Brain microvascular endothelial cell (primary cell): ENCODE measurements at regions not wholly inside any gene's neighbourhood (a gene's known extent, or its start where the extent isn't known, plus 50 kb on each side); places are given as distances from the start of the nearest gene placed in this dataset.
"Not testable (repeated sequence)": the region's sequence is repeated elsewhere in the genome, so short reads cannot be mapped to it uniquely, and the experiment has no call there.

Experiments
- DNase-seq: peaks from one replicate; pipeline ENCODE4 v3.0.0-alpha.2; 2020
- H3K27ac ChIP-seq: fragments of 250-450 bp; sonication (Bioruptor Pico); 2 replicates; pipeline ENCODE4 v1.5.1; 2020; ENCODE audit warnings: mild to moderate bottlenecking, moderate library complexity
- H3K27me3 ChIP-seq: fragments of 250-450 bp; sonication (Bioruptor Pico); replicated peaks from 2 replicates; pipeline ENCODE4 v1.5.1; 2020; ENCODE audit warnings: mild to moderate bottlenecking
- H3K36me3 ChIP-seq: fragments of 250-450 bp; sonication (Bioruptor Pico); replicated peaks from 2 replicates; pipeline ENCODE4 v1.5.1; 2020; ENCODE audit warnings: mild to moderate bottlenecking
- H3K4me3 ChIP-seq: 2 replicates; pipeline ENCODE4 v1.5.1; 2011; ENCODE audit warnings: low read depth, mild to moderate bottlenecking, control low read depth, low read length, moderate library complexity
- in situ Hi-C: cut with HindIII; loops from 2 replicates; pipeline ENCODE4 v1.10.0; 2017; ENCODE audit warnings: low sequenced_read_pairs, low pct_ligation_motif_present

DNA sequence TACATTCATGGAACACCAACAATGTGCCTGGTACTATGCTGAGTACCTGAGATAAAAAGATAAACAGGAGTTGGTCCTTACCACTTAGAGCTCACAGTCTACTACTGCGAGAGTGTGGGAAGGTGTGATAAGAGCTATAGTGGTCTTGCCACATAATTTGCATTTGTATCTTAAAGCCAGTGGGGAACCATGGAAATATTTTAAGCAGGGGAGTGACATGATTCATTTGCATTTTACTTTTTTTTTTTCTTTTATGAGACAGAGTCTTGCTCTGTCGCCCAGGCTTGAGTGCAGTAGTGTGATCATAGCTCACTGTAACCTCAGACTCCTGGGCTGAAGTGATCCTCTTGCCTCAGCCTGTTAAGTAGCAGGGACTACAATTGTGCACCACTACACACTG, 53.6 kb downstream of the SRGAP2 start:
- DNase-seq, H3K36me3 ChIP-seq, H3K4me3 ChIP-seq, H3K27me3 ChIP-seq, in situ Hi-C loops, H3K27ac ChIP-seq: not testable (repeated sequence)

DNA sequence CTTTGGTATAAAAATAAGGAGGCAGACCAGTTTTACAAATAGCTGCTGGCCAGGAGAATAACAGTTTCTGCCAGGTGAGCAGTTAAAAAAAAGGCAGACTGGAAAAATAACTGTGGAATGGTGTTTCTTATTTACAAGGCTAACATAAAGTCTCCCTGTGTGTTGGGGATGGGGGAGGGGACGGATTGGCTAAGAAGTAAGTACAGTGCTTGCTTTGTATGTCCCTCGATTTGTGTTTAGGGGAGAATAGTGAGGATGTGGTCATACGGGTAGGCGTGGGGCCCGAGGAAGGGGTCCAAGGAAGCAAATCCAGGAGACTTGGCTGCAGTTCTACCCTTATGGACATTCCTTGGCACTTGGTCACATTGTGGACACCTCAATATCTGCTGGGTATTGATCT, 58.1 kb downstream of the SRGAP2 start:
- H3K4me3 ChIP-seq, in situ Hi-C loops, H3K36me3 ChIP-seq, H3K27me3 ChIP-seq, DNase-seq, H3K27ac ChIP-seq: not testable (repeated sequence)

DNA sequence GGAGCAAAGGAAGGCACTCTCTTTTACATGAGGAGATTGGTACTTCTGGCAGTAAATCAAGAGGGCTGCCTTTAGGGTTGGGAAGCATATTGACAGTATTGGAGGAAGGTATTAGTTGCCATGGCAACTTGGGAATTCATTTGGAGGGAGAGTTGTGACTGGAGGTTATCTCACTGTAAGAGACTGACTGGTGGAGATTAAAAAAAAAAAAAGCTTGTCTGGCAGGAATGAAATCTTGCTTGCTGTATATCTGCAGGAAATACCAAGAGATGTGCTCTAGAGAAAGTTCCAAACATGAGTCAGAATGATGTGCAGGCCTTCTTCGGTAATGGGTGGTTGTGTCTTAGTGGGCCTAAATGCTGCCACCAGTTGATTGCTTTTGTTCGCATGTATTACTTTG, 59.1 kb downstream of the SRGAP2 start:
- in situ Hi-C loops: not testable (repeated sequence)

DNA sequence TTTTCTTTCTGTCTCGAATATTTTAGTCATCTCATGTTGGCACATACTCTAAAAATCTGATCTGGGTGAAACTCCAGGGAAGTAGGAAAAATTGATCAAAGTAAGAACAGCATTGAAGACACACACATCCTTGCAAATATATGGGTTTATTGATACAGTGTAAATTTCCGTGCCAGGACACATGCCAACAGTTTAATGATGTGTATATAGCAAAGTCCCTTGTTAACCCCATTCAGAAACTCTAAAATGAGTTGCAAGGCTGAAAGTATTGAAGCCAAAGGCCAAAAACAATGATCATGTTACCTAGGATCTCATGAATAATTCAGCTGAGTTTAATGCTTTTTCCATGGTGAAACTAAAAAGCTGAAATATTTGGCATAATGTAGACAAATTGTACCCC, 61.6 kb downstream of the SRGAP2 start:
- H3K4me3 ChIP-seq, in situ Hi-C loops, H3K27me3 ChIP-seq, H3K36me3 ChIP-seq, H3K27ac ChIP-seq, DNase-seq: not testable (repeated sequence)

More for the DNA sequence above, 59.1 kb downstream of the SRGAP2 start:
- H3K36me3 ChIP-seq, H3K27me3 ChIP-seq, H3K27ac ChIP-seq, H3K4me3 ChIP-seq: not testable (repeated sequence)
- DNase-seq: peak; percentile 73

DNA sequence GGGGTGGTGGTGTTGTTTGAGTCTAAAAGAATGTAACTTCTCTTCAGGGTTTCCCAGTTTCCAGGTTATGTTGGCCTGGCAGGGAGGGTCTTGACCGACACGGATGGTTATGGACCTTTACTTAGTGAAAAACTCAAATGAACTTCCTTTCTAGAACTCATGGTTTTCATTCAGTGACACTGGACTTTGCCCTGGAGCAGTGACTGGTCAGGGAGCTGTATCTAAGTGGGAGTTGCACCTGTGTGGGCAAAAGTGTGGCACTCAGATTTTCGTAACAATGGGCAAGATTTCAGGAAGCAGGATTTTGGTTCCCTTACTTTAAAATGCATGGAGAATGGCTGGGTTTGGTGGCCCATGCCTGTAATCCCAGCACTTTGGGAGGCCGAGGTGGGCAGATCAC, 67.8 kb downstream of the SRGAP2 start:
- H3K36me3 ChIP-seq, H3K27ac ChIP-seq, H3K4me3 ChIP-seq, H3K27me3 ChIP-seq, in situ Hi-C loops, DNase-seq: not testable (repeated sequence)

DNA sequence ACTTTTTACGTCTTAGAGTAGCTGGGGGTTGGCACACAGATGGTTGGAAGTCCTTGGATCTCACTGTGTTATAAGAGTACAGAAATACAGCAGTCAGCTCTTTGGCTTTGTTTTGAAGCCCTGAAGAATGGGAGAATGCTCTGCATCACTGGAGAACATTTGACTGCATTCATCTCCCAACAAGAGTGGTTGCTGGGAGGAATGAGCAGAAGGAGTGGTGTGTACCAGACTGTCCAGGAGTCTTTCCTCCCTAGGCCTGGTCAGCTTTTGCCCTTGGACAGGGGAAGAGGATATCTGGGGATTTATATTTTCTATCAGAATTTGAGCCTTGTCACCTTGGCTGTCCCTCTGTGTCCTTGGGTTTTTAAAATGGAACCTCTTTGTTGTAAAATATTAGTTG, 69.8 kb downstream of the SRGAP2 start:
- H3K4me3 ChIP-seq, in situ Hi-C loops, H3K36me3 ChIP-seq, H3K27me3 ChIP-seq, DNase-seq, H3K27ac ChIP-seq: not testable (repeated sequence)

DNA sequence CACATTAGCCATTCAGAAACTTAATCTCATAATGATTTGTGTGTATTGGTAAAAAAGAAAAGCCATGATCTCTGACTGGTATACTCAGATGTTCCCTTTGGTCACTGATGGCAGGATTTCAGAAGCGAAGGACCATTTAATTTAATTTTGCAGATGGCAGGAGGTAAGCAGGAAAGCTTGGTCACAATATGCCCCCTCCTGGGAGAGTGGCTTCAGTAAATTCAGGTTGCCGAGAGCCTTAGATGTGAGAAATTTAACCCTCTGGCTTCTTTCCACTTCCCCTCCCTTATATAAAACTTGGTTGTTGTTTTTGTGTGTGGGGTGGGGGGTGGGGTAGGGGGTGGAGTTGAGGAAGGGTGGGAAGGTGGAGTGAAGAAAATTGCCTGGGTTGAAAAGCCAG, 72.8 kb downstream of the SRGAP2 start:
- H3K27me3 ChIP-seq, H3K36me3 ChIP-seq, H3K27ac ChIP-seq, DNase-seq, in situ Hi-C loops, H3K4me3 ChIP-seq: not testable (repeated sequence)

DNA sequence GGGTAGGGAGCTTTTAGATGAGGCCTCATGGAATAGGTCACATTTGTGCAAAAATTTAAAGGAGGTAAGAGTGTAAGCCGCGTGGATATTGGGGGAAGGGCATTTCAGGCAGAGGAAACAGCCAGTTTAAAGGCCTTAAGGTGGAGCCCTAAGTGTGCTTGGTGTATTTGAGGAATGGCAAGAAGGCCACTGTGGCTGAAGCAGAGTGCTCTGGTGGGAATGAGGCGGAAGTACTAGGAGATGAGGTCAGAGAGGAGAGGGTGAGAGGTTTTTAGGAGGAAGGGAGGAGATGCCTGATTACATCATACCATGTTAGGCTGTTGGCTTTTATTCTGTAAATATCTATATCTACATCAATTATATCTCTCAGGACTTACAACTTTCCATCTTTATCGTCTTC, 75.3 kb downstream of the SRGAP2 start:
- in situ Hi-C loops, H3K4me3 ChIP-seq, H3K27me3 ChIP-seq, DNase-seq, H3K36me3 ChIP-seq, H3K27ac ChIP-seq: not testable (repeated sequence)

DNA sequence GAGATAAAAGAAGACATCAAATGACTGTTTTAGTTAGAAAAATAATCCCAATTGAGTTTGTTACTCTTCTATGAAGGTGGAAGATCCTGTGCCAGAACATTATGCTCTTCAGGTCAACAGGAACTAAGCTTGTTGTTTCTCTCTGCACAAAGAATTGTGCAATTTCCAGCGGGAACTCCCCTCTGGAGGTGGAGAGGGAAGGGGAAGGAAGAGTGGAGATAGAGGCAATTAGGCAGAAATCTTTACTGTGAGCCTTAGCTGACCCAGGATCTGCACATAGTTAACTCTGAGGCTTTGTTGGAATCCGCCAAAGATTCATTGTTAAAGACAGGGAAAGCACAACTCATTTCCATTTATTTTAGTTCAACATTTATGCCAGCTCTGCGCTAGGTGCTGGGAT, 77.3 kb downstream of the SRGAP2 start:
- H3K36me3 ChIP-seq, H3K4me3 ChIP-seq, in situ Hi-C loops, H3K27me3 ChIP-seq, H3K27ac ChIP-seq, DNase-seq: not testable (repeated sequence)

DNA sequence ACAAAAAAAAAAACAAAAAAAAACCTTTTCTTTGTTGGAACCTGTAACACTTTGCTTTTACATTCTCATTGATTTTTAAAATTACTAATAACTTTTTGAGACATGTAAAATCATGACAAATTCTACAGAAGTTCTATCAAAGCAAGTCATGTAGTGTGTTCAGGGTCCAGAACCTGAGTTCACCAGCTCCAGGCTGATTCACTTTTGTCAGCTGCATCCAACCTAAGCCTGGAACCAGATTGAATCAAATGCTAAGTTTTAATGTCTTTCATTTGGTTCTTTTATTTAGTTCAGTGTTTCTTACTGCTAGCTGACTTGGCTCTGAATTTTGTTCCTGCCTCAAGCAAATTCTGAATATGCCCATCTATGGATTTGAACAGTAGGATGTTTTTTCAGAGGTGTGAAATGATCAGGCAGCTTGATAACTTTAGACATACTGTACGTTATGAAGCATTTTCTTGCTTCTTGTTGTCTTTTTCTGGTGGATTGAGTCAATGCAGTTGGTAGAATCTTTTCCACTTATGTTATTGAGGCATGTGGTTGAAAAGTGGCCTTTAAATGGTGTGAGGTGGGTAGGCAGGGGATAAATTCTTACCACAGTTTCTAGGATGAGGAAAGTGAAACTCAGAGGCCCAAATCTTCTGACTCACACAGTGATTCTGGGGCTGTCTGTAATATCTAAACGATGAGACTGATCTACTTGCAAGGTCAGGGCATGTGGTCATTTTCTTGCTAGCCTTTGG, 78.7 kb downstream of the SRGAP2 start:
- H3K27me3 ChIP-seq, H3K4me3 ChIP-seq, in situ Hi-C loops, H3K36me3 ChIP-seq, H3K27ac ChIP-seq, DNase-seq: not testable (repeated sequence)

DNA sequence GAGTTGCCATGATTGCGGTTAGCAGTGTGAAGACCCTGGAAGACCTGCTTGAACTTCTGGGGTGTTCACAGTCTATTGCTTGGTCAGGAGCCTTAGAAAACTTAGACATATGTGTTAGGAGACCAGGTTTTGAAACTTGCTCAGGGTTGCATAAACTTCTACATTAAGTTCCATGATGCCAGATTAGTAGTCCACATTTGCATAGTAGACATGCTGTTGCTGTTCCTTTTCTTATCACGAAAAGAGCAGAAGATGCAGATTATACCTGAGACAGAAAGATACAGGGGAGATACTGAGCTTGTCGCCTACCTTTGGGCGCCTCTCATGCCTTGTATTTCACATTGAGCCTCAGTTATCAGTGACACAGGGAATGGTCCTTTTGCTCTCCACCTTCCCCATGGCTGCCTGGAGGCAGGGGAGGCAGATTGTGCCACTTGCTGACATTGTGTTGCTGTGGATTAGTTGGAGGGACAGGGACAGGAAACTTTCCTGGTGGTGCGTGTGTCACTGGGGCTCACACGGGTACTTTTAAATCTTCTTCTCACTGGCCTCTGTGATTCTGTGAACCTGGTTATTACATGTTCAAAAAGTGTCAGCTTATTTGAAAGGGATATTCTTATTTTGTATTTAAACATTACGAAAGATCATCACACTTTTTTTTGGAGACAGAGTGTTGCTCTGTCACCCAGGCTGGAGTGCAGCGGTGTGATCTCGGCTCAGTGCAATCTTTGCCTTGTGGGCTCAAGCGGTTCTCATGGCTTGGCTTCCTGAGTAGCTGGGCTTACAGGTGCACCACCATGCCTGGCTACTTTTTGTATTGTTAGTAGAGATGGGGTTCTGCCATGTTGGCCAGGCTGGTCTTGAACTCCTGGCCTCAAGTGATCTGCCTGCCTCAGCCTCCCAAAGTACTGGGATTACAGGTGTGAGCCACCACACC, 82.0 kb downstream of the SRGAP2 start:
- H3K27me3 ChIP-seq, in situ Hi-C loops, DNase-seq, H3K4me3 ChIP-seq, H3K27ac ChIP-seq, H3K36me3 ChIP-seq: not testable (repeated sequence)

DNA sequence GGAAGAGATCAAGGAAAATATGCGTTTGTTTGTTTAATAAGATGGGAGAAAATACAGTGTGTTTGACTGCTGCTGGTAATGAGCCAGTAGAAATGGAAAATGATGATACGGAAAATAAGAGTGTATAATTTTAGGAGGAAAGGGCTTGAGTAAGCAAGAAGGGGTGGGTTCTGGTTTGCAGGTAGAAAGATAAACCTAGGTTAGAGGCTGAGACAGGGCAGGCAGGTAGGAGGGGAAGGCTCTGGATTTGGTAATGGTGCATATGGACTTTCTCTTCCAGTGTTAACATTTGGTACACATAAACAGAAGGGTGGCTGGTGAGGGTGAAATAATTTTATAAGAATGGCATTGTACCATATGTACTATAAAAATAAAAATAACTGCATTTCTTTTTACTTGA, 84.4 kb downstream of the SRGAP2 start:
- H3K27ac ChIP-seq, H3K36me3 ChIP-seq, DNase-seq, in situ Hi-C loops, H3K4me3 ChIP-seq, H3K27me3 ChIP-seq: not testable (repeated sequence)

DNA sequence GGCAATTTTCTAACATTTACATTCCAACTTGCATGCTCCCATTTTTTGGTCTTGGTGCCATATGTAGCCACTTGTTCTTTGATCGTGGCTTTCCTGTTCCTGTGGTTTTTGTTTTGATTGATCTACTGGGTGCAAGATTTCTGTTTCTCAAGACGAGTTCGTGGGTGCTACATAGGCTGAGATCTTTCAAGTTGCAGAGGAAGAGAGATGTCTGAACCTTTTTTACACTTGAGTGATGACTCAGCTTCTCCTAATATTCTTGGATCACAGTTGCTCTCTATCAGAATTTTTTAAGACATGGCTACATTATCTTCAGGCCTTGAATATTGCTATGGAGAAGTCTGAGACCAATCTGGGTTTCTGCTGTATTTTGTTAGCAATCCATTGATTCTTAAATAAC, 85.1 kb downstream of the SRGAP2 start:
- H3K4me3 ChIP-seq, in situ Hi-C loops, H3K27ac ChIP-seq, H3K27me3 ChIP-seq, H3K36me3 ChIP-seq, DNase-seq: not testable (repeated sequence)

DNA sequence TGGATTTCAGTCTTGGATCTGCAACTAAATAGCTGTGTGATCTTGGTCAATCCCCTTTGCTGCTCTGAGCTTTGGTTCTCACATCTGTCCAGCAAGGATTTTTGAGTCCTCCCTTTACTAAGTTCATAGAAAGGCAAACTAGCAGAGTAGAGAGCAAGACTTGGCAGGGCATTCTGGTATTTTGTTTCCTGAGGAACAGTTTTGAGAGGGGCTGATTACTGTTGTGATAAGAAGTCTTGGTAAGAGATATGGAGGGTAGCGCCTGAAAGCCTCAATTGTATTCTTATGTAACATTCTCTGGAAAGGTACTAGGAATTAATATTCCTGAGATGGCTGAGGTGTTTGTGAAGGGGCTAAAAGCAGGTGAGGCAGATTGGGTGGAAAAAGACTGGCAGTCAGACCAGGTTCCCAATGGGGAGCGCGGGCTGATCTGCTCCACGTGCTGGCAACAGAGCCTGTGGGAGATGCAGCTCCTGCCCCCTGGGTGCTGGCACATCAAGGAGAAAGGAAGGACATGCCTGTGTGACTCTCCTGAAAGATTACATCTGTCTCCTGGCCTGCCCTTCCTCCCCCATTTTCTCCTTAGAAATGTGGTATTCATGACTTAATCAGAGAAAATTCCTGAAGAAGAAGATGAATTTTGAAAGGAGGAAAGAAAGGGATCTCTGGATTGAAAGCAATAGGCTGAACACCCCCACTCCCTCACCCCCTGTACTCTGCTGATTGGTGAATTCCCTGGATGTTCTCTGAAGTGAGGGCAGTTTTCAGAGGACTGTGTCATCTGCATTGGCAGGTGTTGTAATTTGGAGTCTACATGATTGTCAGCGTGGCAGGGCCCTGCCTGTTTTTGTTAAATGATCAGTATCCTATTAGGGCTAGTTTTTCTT, 94.0 kb downstream of the SRGAP2 start:
- in situ Hi-C loops: not testable (repeated sequence)

More for the DNA sequence above, 94.0 kb downstream of the SRGAP2 start:
- H3K36me3 ChIP-seq, H3K27ac ChIP-seq, H3K27me3 ChIP-seq, DNase-seq, H3K4me3 ChIP-seq: not testable (repeated sequence)
